H1 (cell line): ENCODE measurements at regions not wholly inside any gene's neighbourhood (a gene's known extent, or its start where the extent isn't known, plus 50 kb on each side); places are given as distances from the start of the nearest gene placed in this dataset.

Source experiments
- CTCF ChIA-PET: fragments of 300-600 bp; sonication (Branson Sonifier 250); formaldehyde crosslinking; loops from one replicate; lab custom pipeline; 2021; ENCODE audit not compliant: partially characterized antibody; lab: Charles Lee
- POLR2A ChIA-PET: fragments of 300-600 bp; sonication (Branson Sonifier 250); formaldehyde crosslinking; loops from one replicate; lab custom pipeline; 2021; ENCODE audit warnings: inconsistent platforms; ENCODE audit not compliant: partially characterized antibody; lab: Charles Lee
- DNase-seq, 2 experiments: peaks; one replicate each; pipeline versions ENCODE4 v3.0.0 to v3.0.0-alpha.2; 2010 to 2022; ENCODE audit warnings: low spot score in 2 of 2, low read depth in 1 of 2, mixed read lengths in 1 of 2
- FAIRE-seq: peaks from 2 replicates; lab custom pipeline; 2011; peaks lifted over from hg19 to GRCh38; lab: Jason Lieb, UNC
- H2AFZ ChIP-seq: 2 replicates; pipeline ENCODE4 v1.8.1; 2012; ENCODE audit warnings: low read length, inconsistent platforms
- H2AK5ac ChIP-seq: 2 replicates; pipeline ENCODE4 v1.6.1; 2013; ENCODE audit warnings: low read depth, low read length
- H2BK120ac ChIP-seq: replicated peaks from 2 replicates; pipeline ENCODE3; 2013; ENCODE audit warnings: low read depth, low read length, inconsistent platforms
- H2BK12ac ChIP-seq: 2 replicates; pipeline ENCODE4 v1.6.1; 2013; ENCODE audit warnings: low read depth, low read length
- H2BK15ac ChIP-seq: 2 replicates; pipeline ENCODE4 v1.6.1; 2013; ENCODE audit warnings: low read length
- H2BK20ac ChIP-seq: 2 replicates; pipeline ENCODE4 v1.6.1; 2013; ENCODE audit warnings: low read length
- H2BK5ac ChIP-seq: 2 replicates; pipeline ENCODE4 v1.6.1; 2013; ENCODE audit warnings: low read depth, low read length
- H3K14ac ChIP-seq: 2 replicates; pipeline ENCODE4 v1.6.1; 2013; ENCODE audit warnings: inconsistent platforms; ENCODE audit not compliant: insufficient read length
- H3K18ac ChIP-seq: 2 replicates; pipeline ENCODE4 v1.6.1; 2013; ENCODE audit warnings: low read length; ENCODE audit errors: extremely low read depth
- H3K23ac ChIP-seq: 2 replicates; pipeline ENCODE4 v1.6.1; 2013; ENCODE audit warnings: inconsistent platforms; ENCODE audit not compliant: insufficient read length
- H3K23me2 ChIP-seq: 2 replicates; pipeline ENCODE4 v1.6.1; 2013; ENCODE audit warnings: low read depth, low read length
- H3K27ac ChIP-seq: 2 replicates; pipeline ENCODE4 v1.6.1; 2011; ENCODE audit warnings: low read depth, low read length, inconsistent platforms
- H3K27me3 ChIP-seq, 4 experiments: replicated peaks in 1 of 4; 1 replicate in 1 of 4; 2 replicates in 3 of 4; pipeline versions ENCODE4 v1.6.1 to v1.8.1; 2011 to 2013; ENCODE audit warnings: low read length in 3 of 4, mild to moderate bottlenecking in 3 of 4, inconsistent platforms in 2 of 4, mixed read lengths in 2 of 4, moderate library complexity in 1 of 4; ENCODE audit not compliant: control insufficient read depth in 3 of 4, insufficient read depth in 3 of 4; ENCODE audit errors: extremely low read depth in 1 of 4
- H3K36me3 ChIP-seq, 4 experiments: 2 replicates each; pipeline versions ENCODE4 v1.6.1 to v1.8.1; 2011 to 2013; ENCODE audit warnings: mild to moderate bottlenecking in 4 of 4, low read length in 3 of 4, moderate library complexity in 2 of 4, control low read depth in 1 of 4, inconsistent platforms in 1 of 4; ENCODE audit not compliant: insufficient read depth in 4 of 4, control insufficient read depth in 2 of 4
- H3K4ac ChIP-seq: replicated peaks from 2 replicates; pipeline ENCODE3; 2013; ENCODE audit warnings: low read length, low read depth, mixed read lengths, inconsistent platforms; ENCODE audit not compliant: insufficient read length
- H3K4me1 ChIP-seq, 4 experiments: replicated peaks in 1 of 4; 1 replicate in 1 of 4; 2 replicates in 3 of 4; pipeline versions ENCODE4 v1.6.1 to v1.8.1; 2011 to 2013; ENCODE audit warnings: low read length in 3 of 4, inconsistent platforms in 2 of 4, mixed read lengths in 1 of 4; ENCODE audit not compliant: insufficient read depth in 4 of 4, control insufficient read depth in 3 of 4
- H3K4me2 ChIP-seq, 2 experiments: 2 replicates each; pipeline versions ENCODE4 v1.6.1 to v1.8.1; 2011 to 2013; ENCODE audit warnings: low read depth in 2 of 2, low read length in 2 of 2, control low read depth in 1 of 2, inconsistent platforms in 1 of 2, mild to moderate bottlenecking in 1 of 2; ENCODE audit not compliant: insufficient read depth in 1 of 2
- H3K4me3 ChIP-seq, 4 experiments: fragments of 200-600, 300-600 bp in 1 of 4; sonication (generic), shearing (Covaris generic), sonication (Bioruptor Twin) in 1 of 4; 2 replicates each; pipeline versions ENCODE4 v1.5.1 to v1.8.1; 2011 to 2016; ENCODE audit warnings: low read length in 4 of 4, low read depth in 3 of 4, control low read depth in 2 of 4, inconsistent platforms in 2 of 4, mild to moderate bottlenecking in 2 of 4, mixed read lengths in 1 of 4, moderate library complexity in 1 of 4; ENCODE audit not compliant: insufficient read depth in 2 of 4; ENCODE audit errors: extremely low read depth in 1 of 4
- H3K56ac ChIP-seq: replicated peaks from 2 replicates; pipeline ENCODE3; 2013; ENCODE audit warnings: low read depth, mild to moderate bottlenecking, mixed read lengths, low read length, inconsistent platforms; ENCODE audit not compliant: insufficient read length
- H3K79me1 ChIP-seq: 2 replicates; pipeline ENCODE4 v1.6.1; 2013; ENCODE audit warnings: low read depth, low read length, control low read depth
- H3K79me2 ChIP-seq, 2 experiments: 2 replicates each; pipeline versions ENCODE4 v1.6.1 to v1.8.1; 2012 to 2013; ENCODE audit warnings: low read length in 2 of 2, mild to moderate bottlenecking in 2 of 2, inconsistent platforms in 1 of 2; ENCODE audit not compliant: insufficient read depth in 2 of 2, control insufficient read depth in 1 of 2
- H3K9ac ChIP-seq, 4 experiments: replicated peaks in 1 of 4; 1 replicate in 1 of 4; 2 replicates in 3 of 4; pipeline versions ENCODE4 v1.6.1 to v1.8.1; 2011 to 2013; ENCODE audit warnings: low read depth in 3 of 4, low read length in 3 of 4, control low read depth in 2 of 4, mild to moderate bottlenecking in 2 of 4, moderate library complexity in 2 of 4, inconsistent platforms in 1 of 4; ENCODE audit errors: extremely low read depth in 1 of 4
- H3K9me3 ChIP-seq, 2 experiments: 2 replicates each; pipeline versions ENCODE4 v1.6.1 to v1.8.1; 2012 to 2013; ENCODE audit warnings: mild to moderate bottlenecking in 2 of 2, moderate library complexity in 2 of 2, control low read depth in 1 of 2, inconsistent platforms in 1 of 2, low read depth in 1 of 2, low read length in 1 of 2, mixed read lengths in 1 of 2; ENCODE audit not compliant: insufficient read depth in 2 of 2
- H4K20me1 ChIP-seq, 2 experiments: replicated peaks in 1 of 2; 2 replicates each; pipeline versions ENCODE3 to v1.8.1; 2011 to 2013; ENCODE audit warnings: inconsistent platforms in 2 of 2, low read length in 2 of 2, mild to moderate bottlenecking in 1 of 2; ENCODE audit not compliant: insufficient read depth in 2 of 2, control insufficient read depth in 1 of 2
- H4K5ac ChIP-seq: 2 replicates; pipeline ENCODE4 v1.6.1; 2013; ENCODE audit warnings: low read length, low read depth, mixed read lengths, inconsistent platforms; ENCODE audit not compliant: insufficient read length
- H4K8ac ChIP-seq: 2 replicates; pipeline ENCODE4 v1.8.0; 2013; ENCODE audit warnings: mild to moderate bottlenecking, moderate library complexity, low read length, inconsistent platforms; ENCODE audit not compliant: insufficient read depth; ENCODE audit errors: extremely low read depth
- H4K91ac ChIP-seq: replicated peaks from 2 replicates; pipeline ENCODE3; 2013; ENCODE audit warnings: low read length, mixed read lengths, inconsistent platforms; ENCODE audit not compliant: insufficient read length
- YY1 ChIP-seq: IDR thresholded peaks from 2 replicates; pipeline ENCODE4 v1.6.1; 2011; ENCODE audit warnings: low read depth, mild to moderate bottlenecking, low read length
- WGBS, 2 experiments: shearing (Covaris generic) in 1 of 2; methylation state at CpG; one replicate each; pipeline versions ENCODE4 v1.1.6 to v1.1.7; 2013 to 2015; ENCODE audit warnings: low lambda C conversion rate in 2 of 2, mixed read lengths in 2 of 2, inconsistent platforms in 1 of 2, low coverage in 1 of 2, missing lambda C conversion rate in 1 of 2; ENCODE audit not compliant: insufficient replicate concordance in 2 of 2, insufficient coverage in 1 of 2, insufficient read length in 1 of 2; ENCODE audit errors: extremely low coverage in 1 of 2, missing lambda C conversion rate in 1 of 2; 5-methylcytosine and 5-hydroxymethylcytosine counted together
- TF ChIP-seq, protein P1 (sequence below): IDR thresholded peaks from 2 replicates; pipeline ENCODE4 v1.6.1; 2012; ENCODE audit warnings: low read length, inconsistent platforms

- no peak overlapping the region for H3K56ac ChIP-seq
- H3K4me2 ChIP-seq: no peak overlapping the region
- H2BK5ac ChIP-seq: no peak overlapping the region
- no peak for TF ChIP-seq YY1
- TF ChIP-seq, protein P1, sequence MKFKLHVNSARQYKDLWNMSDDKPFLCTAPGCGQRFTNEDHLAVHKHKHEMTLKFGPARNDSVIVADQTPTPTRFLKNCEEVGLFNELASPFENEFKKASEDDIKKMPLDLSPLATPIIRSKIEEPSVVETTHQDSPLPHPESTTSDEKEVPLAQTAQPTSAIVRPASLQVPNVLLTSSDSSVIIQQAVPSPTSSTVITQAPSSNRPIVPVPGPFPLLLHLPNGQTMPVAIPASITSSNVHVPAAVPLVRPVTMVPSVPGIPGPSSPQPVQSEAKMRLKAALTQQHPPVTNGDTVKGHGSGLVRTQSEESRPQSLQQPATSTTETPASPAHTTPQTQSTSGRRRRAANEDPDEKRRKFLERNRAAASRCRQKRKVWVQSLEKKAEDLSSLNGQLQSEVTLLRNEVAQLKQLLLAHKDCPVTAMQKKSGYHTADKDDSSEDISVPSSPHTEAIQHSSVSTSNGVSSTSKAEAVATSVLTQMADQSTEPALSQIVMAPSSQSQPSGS: no peak
- FAIRE-seq (no peak), DNase-seq (no peak)
- no peak overlapping the region for H2BK120ac ChIP-seq
- no peaks in the 10 kb centered on the region for H4K20me1 ChIP-seq
- no peaks in the 10 kb centered on the region for H3K23me2 ChIP-seq
- no peaks in the 10 kb centered on the region; a peak in 1 of 8 replicates for H3K36me3 ChIP-seq
- H3K4me3 ChIP-seq: no peak overlapping the region
- CTCF ChIA-PET: interaction anchor here (0.6 to 3.2 kb wide), 2 partner anchors 10 to 171 kb away, joined by 3 to 17 read pairs; no protein-coding TSS in a partner anchor
- no peak overlapping the region for H3K14ac ChIP-seq
- no peak overlapping the region for H2BK12ac ChIP-seq
- no peak overlapping the region for H2BK15ac ChIP-seq
- H3K18ac ChIP-seq: no peak overlapping the region
- POLR2A ChIA-PET: no interaction called here
- no peak overlapping the region for H3K9ac ChIP-seq
- peaks cover 4 to 10% of the 10 kb centered on the region in 2 experiments; a peak in 3 of 4 replicates for H3K9me3 ChIP-seq
- 87% methylated on average over 4 of the region's 4 CpGs; no CpG with 5 or more reads in 1 of the 2 experiments for WGBS, 2 experiments
- H3K79me2 ChIP-seq: no peaks in the 10 kb centered on the region
- H4K91ac ChIP-seq: no peak overlapping the region
- no peak overlapping the region for H4K8ac ChIP-seq
- no peak overlapping the region for H4K5ac ChIP-seq
- no peak overlapping the region for H3K4ac ChIP-seq
- H3K79me1 ChIP-seq: no peaks in the 10 kb centered on the region
- no peak overlapping the region for H2AK5ac ChIP-seq
- no peaks in the 10 kb centered on the region for H3K27me3 ChIP-seq
- no peak overlapping the region for H3K27ac ChIP-seq
- no peak overlapping the region for H2AFZ ChIP-seq
- no peak overlapping the region for H3K23ac ChIP-seq
- H2BK20ac ChIP-seq: no peak overlapping the region
- H3K4me1 ChIP-seq: no peaks in the 10 kb centered on the region
Measured at GRCh38 chr10:31630861-31631567, 297.6 kb downstream of the ARHGAP12 start.
